ENCODE measurements at regions not wholly inside any gene's neighbourhood (a gene's known extent, or its start where the extent isn't known, plus 50 kb on each side); places are given as distances from the start of the nearest gene placed in this dataset.

- TF ChIP-seq EZH2 (IDR thresholded peaks at IDR 0.05; ENCODE audit: insufficient read depth, poor library complexity, severe bottlenecking), result no peak
- no peak for TF ChIP-seq EZH2phosphoT487 (IDR thresholded peaks at IDR 0.05; ENCODE audit: insufficient read depth, low read depth)
Measured at GRCh38 chr1:58136387-58136786, 410.1 kb downstream of the OMA1 start.
